Activated T-cell treated with anti-CD3 and anti-CD28 coated beads for 1 hour (primary cell): ENCODE measurements at regions not wholly inside any gene's neighbourhood (a gene's known extent, or its start where the extent isn't known, plus 50 kb on each side); places are given as distances from the start of the nearest gene placed in this dataset.

ENCODE experiments used
- DNase-seq: peaks from one replicate; pipeline ENCODE4 v3.0.0-alpha.2; 2020; ENCODE audit warnings: low read depth

DNA sequence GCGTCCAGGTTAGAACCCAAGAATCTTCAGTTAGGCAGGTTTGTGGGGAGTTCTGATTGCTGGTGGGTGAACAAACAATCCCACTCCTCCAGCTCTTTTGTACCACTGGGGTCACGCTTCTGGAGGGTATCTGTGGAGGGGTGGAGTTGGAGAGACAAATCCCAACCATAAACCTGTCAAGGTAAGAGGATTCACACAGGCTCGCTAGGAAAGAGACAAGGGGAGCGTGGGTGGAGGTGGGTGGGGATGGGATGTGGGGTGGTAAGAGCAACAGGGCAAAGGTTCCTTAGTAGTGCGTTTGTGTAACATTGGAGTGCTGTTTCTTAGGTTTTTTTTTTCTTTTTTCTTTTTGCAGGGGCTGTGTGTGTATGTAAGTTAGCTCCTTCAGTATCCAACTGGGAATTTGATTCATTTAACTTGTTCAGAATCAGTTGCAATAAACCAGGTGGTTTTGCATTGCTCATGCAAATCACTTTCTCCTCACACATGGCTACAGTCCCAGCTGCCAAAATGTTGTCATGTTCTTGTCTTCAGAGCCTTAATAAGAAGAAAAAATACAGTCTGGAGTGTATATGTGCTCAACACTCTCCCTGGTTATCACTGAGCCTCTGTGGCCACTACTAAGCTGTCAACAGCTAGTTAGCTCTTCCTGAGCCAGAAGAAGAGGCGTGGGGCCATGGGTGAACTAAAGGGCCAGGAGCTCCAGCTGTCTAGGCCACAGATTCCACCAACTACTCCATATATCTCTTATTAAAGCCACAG, 164.0 kb upstream of the RAD23B start:
- DNase-seq, result no peak

GRCh38 chr9:107119735-107120134, 163.3 kb upstream of the RAD23B start:
- no peak for DNase-seq

- DNase-seq, result no peak
Observed at GRCh38 chr9:107123389-107123788, 159.7 kb upstream of the RAD23B start.

DNA sequence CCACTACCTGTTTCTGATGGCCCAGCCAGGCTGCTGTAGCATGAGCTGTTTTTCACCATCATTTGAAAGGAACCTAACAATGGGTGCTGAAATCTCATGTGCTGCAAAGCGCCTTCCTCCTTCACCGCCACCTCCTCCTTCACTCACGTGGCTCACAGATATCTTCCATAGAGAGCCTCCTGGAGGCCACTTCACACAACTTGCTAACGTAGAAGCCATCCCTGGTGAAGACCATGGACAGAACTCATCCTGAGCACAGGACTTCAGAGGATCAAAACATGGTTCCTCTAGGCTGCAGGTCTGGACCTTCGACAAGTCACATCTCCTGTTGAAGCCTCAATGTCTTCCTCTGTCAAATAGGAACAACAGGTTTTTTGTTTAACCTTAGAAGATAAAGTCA, 155.5 kb upstream of the RAD23B start:
- no peak for DNase-seq

- no peak for DNase-seq
Observed at GRCh38 chr9:107131108-107131799, 151.8 kb upstream of the RAD23B start.

DNA sequence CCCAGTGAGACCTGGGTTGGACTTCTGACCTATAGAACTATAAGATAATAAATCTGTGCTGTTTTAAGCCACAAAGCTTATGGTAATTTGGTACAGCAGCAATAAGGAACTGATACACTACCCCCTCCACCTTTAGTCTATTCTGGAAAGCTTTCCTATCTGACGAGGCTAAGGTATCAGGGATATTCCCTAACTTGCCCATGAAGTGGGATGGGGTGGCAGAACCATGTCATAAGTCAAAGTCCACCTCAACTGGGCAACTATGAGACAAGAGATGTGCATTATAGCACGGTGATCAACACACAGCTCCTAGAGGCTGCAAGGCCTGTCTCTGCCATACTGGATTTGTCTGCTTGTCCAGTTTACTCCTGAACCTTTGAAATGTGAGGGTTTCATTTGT, 146.8 kb upstream of the RAD23B start:
- no peak for DNase-seq

- DNase-seq, result no peak
Observed at GRCh38 chr9:107137495-107138202, 145.4 kb upstream of the RAD23B start.

DNA sequence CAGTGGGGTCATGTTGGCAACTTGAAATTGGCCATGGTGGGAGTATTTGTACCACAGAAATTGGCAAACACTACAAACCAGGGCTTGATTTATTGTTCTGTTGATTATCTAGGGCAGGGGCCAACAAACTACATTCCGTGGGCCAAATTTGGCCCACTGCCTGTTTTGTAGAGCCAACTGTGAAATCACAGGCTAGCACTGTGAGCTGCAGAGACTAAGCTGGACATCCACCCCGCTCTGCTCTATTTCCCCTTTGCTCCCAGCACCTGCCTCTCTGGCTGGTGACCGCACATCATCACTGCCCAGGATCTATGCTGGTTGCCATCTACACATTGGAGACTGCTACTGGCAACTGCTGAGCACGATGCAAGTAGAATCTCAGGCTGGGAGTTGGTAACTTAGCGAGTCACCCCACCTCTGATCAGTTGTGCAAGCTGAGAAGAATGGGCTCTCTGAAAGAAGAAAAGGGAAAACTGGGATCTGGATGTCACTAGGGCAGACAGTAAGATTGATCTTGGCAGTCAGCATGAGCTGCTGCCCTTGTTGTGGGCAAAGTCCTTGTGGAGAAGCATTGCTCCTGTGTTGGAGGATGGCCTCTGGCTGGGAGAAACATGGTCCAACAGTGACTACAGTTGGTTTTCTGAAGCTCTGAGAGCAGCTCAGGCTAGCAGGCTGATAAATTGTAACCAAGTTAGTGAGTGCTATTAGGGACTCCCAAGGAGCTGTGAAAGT, 144.7 kb upstream of the RAD23B start:
- no peak for DNase-seq

- DNase-seq, result no peak
Observed at GRCh38 chr9:107141967-107142366, 141.1 kb upstream of the RAD23B start.

- no peak for DNase-seq
Observed at GRCh38 chr9:107142430-107142829, 140.6 kb upstream of the RAD23B start.

DNA sequence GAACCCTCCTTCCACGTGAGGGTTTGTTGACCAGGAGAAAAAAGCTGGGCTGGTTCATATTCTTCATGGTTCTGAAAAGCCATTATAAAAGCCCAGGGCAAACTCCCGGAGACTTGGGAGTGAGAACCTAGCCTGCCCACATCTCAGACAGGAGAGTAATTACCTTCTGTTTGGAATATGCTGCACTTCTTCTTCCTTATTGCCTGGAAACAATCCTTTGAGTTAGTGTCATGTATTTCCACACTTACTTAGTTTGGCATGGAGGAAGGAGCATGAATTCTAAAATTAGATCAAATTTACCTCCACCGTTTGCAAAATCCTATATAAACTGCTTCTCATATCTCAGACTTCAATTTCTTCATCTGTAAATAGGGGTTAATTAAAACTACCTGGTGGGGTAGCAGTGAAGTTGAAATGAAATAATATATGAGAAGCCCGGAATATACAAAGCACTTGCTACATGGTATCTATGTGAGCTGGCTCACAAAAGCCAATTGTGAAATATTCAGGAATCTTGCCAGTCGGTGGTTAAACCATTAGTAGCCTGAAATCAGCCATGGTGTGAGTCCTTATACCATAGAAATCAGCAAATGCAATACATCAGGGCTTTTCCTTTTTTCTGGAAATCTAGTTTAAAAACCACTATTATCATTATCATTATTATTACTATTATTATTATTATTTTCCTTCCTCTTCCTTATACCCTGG, 140.0 kb upstream of the RAD23B start:
- no peak for DNase-seq

DNA sequence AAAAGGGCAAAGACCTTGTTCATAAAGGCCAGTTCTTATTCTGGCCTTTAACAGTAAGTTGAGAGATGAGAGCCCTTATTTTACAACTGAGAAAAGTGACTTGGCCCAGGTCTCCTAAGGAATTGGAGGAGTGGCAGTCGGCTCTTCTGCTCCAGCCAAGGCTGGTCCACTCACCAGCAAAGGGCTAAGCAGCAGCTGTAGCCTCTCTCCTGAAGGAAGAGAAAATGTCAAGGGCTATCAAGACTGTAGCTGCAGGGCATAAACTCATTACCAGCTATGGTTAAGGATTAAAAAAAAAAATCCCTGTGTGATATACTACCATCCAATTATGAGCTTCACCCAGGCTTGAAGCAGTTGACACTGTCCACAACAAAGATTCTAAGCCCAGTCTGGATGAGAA, 138.6 kb upstream of the RAD23B start:
- DNase-seq, result no peak

DNA sequence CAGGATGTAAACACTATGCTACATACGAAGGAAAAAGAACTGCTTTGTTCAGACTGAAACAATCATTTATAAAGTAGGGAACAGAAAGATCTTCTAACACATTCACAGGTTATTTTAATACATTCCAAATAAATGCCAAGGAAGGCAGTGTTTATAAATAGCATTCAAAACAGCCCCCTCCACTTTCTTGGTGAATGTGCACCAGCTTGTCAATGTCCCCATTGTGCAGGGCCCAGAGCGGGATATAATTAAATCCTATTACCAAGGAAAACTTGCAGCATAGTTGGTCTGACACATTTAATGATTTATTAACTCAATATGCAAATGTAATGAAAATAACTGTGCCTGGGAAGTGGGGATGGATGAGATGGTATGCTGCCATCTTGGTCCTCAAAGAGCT, 135.9 kb upstream of the RAD23B start:
- DNase-seq, result no peak

- no peak for DNase-seq
Observed at GRCh38 chr9:107148216-107148615, 134.9 kb upstream of the RAD23B start.

DNA sequence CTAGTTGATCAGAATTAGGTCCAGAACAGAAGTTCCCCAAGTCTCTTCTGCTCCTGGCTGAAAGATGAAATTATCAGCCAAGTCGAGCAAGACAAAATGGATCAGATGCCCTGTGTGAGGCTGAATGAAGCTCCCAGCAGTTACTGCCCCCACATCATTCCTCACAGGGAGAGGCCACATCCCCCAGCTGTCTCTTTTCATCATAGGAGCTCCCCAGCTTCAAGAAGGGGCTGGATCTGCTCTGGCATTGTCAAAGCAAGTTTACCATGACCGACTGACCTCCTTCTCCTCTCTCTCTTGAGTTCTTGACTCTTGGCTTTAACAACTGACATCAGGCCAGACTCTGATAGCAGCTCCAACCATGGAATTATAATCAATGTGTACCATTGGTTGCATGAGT, 133.3 kb upstream of the RAD23B start:
- no peak for DNase-seq

DNA sequence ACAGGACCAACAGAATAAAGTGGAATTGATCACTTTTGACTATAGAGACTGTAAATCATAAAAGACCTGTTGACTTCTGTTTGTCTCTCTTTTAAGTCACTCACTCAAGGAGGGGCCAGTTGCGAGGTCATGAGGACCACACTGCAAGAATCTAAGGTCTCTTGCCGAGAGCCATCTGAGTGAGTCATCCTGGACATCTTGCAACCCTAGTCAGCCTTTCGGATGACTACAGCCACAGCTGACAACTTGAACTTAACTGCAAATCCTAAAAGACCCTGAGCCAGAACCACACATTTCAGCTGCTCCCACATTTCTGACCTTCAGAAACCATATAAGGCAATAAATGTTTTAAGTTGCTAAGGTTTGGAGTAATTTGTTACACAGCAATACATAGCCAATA, 129.7 kb upstream of the RAD23B start:
- DNase-seq, result no peak

- no peak for DNase-seq
Observed at GRCh38 chr9:107154291-107154690, 128.8 kb upstream of the RAD23B start.

GRCh38 chr9:107154766-107155165, 128.3 kb upstream of the RAD23B start:
- DNase-seq, result no peak

DNA sequence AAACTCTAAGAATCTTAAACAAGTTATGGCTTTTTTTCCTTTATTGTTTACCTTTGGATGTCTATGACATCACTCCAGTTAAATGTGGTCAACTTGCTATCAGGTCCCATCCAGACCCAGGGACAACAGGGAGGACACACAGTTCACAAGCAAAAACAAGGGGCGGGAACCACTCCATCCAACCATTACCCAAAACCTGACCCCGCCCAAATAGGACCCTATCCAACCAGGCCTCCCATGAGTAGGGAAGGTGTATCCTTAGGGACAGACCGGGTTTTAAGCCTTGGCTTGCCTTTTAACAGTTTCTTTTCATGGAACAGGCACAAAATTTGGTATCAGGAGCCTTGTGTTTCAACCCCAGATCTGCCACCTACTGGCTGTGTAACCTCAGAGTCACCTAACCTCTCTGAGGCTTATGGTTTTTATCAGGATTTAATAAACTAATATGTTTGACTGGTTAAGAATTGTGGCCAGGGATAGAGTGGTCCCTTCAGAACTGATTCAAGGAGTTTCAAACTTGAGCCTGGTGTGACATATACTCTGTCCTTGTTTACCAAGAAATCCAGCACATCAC, 127.7 kb upstream of the RAD23B start:
- DNase-seq, result no peak

DNA sequence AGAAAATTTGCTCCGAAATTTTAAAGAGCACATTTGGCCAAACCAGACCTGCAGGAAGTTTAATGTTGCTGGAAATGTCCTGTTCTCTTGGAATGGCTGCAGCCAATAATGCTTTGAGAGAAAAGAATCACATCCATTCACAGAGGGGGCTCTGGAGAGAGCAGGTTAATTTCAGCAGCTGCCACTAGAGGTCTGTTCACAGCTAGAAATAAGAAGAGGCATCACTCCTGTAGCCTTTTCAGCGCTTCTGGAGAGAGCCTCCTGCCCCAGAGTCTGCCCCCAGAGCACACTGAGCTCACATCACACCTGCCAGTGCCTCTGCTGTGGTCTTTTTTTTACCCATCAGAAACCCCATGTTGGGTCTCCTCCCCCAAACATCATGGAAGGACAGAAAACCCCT, 124.8 kb upstream of the RAD23B start:
- DNase-seq, result no peak

GRCh38 chr9:107161338-107161737, 121.7 kb upstream of the RAD23B start:
- no peak for DNase-seq

DNA sequence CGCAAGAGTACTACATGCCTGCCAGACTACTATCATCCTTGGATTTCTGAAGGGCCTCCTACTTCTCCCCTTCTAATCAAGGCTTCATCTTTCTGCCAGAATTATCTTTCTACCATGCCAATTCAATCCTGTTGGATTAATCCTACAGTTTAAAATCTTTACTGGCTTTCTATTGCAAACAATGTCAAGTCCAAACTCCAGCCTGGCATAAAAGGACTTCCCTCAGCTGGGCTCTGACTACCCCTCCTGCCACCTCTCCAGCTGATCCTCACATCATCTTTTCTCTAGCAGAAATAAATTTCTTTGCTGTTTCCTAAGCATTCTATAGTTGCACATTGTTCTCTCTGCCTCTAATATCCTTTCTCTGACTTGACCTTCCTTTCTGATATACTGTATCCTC, 119.7 kb upstream of the RAD23B start:
- DNase-seq, result no peak
